ENCODE measurements at regions not wholly inside any gene's neighbourhood (a gene's known extent, or its start where the extent isn't known, plus 50 kb on each side); places are given as distances from the start of the nearest gene placed in this dataset.

DNA sequence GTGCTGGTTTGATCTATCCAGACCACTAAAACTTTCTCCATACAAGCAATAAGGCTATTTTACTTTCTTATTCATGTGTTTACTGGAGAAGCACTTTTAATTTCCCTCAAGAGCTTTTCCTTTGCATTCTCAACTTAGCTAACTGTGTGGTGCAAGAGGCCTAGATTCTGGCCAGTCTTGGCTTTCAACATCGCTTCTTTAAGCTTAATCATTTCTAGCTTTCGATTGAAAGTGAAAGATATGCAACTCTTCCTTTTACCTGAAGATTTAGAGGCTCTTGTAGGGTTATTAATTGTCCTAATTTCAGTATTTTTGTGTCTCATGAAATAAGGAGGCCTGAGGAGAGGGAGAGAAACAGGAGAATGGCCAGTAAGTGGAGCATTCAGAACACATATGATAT, 234.8 kb upstream of the GADL1 start:
- Histone ChIP-seq H3K27me3 (ENCODE audit: control insufficient read depth in 2 of 2, insufficient read depth in 2 of 2, low read length in 2 of 2) (no peaks in the 10 kb centered on the region), H3K4me2 (ENCODE audit: insufficient read depth, low read length) (no peak overlapping the region), H3K27ac (ENCODE audit: insufficient read depth, low read depth, low read length) (no peak overlapping the region), H3K9ac (replicated peaks; ENCODE audit: extremely low read depth, insufficient read depth, low read length) (no peak overlapping the region), H3K9me1 (replicated peaks; ENCODE audit: control insufficient read depth, extremely low read depth, insufficient read depth, low read length) (no peaks in the 10 kb centered on the region), H2AFZ (ENCODE audit: low read depth, low read length) (no peak overlapping the region), H3K36me3 (ENCODE audit: control insufficient read depth in 2 of 2, extremely low read depth in 1 of 2, insufficient read depth in 2 of 2, low read length in 2 of 2) (no peaks in the 10 kb centered on the region), H3K4me1 (ENCODE audit: control insufficient read depth, extremely low read depth, insufficient read depth, low read length) (no peaks in the 10 kb centered on the region), H3K4me3 (replicated peaks in 1 of 3; ENCODE audit: insufficient read depth in 1 of 3, low read depth in 1 of 3, low read length in 3 of 3) (no peak overlapping the region), H3K79me2 (ENCODE audit: control insufficient read depth, insufficient read depth, low read length) (no peaks in the 10 kb centered on the region), H4K20me1 (replicated peaks; ENCODE audit: control insufficient read depth, extremely low read depth, insufficient read depth, low read length) (no peaks in the 10 kb centered on the region), H3K9me3 (replicated peaks; ENCODE audit: control insufficient read depth, insufficient read depth, low read length) (no peaks in the 10 kb centered on the region)
- POLR2A ChIA-PET = no interaction called here
- intact Hi-C loops (cut with micrococcal nuclease) = no loop called here
- no peak for TF ChIP-seq JUN (IDR thresholded peaks at IDR 0.05; ENCODE audit: borderline replicate concordance, insufficient read depth, insufficient read length, low read depth)
- TF ChIP-seq POLR2AphosphoS5 (IDR thresholded peaks at IDR 0.05; ENCODE audit: insufficient read depth, low read depth, low read length) = no peak
- TF ChIP-seq, protein P1, sequence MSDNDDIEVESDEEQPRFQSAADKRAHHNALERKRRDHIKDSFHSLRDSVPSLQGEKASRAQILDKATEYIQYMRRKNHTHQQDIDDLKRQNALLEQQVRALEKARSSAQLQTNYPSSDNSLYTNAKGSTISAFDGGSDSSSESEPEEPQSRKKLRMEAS (IDR thresholded peaks at IDR 0.05; ENCODE audit: insufficient read depth, insufficient read length) = no peak
- no peak for TF ChIP-seq POLR2A (IDR thresholded peaks at IDR 0.05; ENCODE audit: low read depth, low read length)
- TF ChIP-seq, protein P2, sequence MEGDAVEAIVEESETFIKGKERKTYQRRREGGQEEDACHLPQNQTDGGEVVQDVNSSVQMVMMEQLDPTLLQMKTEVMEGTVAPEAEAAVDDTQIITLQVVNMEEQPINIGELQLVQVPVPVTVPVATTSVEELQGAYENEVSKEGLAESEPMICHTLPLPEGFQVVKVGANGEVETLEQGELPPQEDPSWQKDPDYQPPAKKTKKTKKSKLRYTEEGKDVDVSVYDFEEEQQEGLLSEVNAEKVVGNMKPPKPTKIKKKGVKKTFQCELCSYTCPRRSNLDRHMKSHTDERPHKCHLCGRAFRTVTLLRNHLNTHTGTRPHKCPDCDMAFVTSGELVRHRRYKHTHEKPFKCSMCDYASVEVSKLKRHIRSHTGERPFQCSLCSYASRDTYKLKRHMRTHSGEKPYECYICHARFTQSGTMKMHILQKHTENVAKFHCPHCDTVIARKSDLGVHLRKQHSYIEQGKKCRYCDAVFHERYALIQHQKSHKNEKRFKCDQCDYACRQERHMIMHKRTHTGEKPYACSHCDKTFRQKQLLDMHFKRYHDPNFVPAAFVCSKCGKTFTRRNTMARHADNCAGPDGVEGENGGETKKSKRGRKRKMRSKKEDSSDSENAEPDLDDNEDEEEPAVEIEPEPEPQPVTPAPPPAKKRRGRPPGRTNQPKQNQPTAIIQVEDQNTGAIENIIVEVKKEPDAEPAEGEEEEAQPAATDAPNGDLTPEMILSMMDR (IDR thresholded peaks at IDR 0.05; ENCODE audit: extremely low read depth in 1 of 2, insufficient read depth in 1 of 2, low read depth in 1 of 2, low read length in 2 of 2) = no peak
- TF ChIP-seq GATA2 (IDR thresholded peaks at IDR 0.05; ENCODE audit: insufficient read depth, insufficient read length, low read depth, low read length) = no peak
- TF ChIP-seq EZH2 (IDR thresholded peaks at IDR 0.05; ENCODE audit: borderline replicate concordance, low read depth, low read length, severe bottlenecking) = no peak
- TF ChIP-seq FOS (IDR thresholded peaks at IDR 0.05; ENCODE audit: borderline replicate concordance, insufficient read depth, low read length) = no peak
- no peak for TF ChIP-seq MYC (IDR thresholded peaks at IDR 0.05; ENCODE audit: low read depth, low read length)
- FAIRE-seq = no peak
- no peak for DNase-seq (ENCODE audit: low read depth, low spot score)
- dilution Hi-C loops (cut with MboI; ENCODE audit: extremely low pct_ligation_motif_present, low sequenced_read_pairs) = no loop called here
- CTCF ChIA-PET = interaction anchor here (1.1 to 5.2 kb wide), 5 partner anchors 9 to 360 kb away, joined by 3 to 125 read pairs (median 3); no protein-coding TSS in a partner anchor
- no TSS peak for BruUV-seq (replicated peaks)

Data from endothelial cell of umbilical vein (primary cell).